NCI-H128 (cell line): ENCODE measurements at regions not wholly inside any gene's neighbourhood (a gene's known extent, or its start where the extent isn't known, plus 50 kb on each side); places are given as distances from the start of the nearest gene placed in this dataset.

ENCODE experiments used
- DNase-seq: peaks from one replicate; lab custom pipeline; 2025; ENCODE audit not compliant: unreplicated experiment; lab: John Stamatoyannopoulos, UW

DNA sequence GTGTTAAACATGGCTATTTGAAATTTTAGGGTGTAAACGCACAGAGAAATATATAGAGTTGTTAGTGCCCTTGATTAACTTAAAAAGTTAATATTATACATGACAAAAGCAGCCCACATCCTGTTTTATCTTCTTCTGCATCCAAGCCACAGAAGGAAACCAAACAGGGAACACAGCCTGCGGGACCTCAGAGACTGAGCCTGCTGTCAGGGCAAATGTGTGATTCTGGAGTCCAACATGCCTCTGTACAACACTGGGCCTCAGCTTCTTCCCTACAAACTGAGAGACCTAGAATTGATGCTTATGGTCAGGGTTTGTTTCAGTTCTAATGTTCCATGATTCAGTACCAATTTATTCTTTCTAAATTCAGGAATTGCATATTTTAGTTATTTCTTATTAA lies 404.7 kb downstream of the FBXO15 start:
- DNase-seq, result no peak

DNA sequence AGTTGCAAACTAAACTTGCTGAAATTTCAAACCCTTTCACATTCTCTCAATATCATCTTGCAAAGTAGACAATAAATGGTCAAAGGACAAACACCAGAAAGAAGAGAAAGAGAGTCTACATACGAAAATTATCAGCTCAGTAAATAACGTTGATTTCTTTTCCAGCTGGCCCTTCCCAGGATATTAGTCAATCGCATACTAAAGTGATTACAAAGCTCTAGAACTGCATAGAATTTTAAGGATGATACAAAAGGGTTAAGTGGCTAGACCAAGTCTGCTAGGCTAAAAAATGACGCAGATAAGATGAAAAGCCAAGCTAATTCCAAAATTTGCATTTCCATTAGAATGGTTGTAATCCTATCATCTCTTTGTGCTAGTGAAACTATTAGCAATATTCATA lies 405.7 kb downstream of the FBXO15 start:
- no peak for DNase-seq

DNA sequence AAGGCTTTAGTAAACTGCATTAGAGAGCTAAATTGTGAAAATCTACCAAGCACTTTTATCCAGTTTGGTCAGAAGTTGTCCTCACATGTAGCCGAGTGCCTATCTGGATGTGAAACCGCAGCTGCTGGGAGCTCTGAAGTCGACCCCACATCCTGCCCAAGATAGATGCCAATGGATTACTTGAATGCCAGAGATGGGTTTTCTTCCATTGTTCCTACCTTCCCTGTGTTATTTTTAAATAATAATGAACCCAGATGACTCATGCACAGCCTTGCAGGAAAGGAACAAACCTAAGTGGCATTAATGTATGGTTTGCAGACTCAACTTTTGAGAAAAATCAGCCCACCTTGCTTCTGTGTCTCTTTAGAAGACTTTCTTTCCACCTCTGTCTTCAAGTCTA lies 408.5 kb downstream of the FBXO15 start:
- no peak for DNase-seq

DNA sequence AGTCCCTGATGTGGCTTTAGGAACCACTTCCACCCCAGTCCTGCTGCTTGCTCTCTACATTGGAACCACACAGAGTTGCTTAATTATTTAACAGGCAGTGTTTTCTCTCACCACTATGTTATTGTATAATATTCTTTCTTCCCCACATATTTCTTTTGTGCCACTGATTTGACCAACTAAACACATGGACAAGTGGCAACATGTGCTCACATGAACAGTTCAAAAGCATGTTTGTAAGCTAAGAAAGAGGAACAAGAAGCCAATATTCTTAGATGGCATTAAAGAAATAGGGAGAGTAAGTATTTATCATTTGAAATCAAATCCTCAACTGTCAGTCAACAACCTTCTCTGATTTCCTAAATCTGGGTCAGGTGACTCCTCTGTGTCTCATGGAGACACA lies 409.6 kb downstream of the FBXO15 start:
- DNase-seq, result no peak

DNA sequence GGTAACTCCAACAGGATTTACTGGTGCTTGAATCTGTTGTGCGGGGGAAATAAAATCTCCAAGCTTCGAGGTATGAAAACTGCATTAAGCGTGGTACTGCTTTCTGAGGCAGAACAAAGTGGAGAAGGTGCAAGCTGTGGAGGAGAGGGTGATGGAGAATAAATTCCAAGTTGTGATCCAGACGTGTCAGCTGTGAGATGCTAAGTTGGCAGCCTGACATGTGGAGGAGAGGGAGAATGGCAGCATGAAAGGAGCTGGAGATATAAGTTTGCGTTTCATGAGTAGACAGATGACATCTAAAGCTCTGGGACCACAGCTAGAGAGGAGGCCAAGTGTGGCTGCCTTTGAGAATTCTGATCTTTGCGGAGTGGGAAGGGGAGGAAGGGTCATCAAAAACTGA lies 411.8 kb downstream of the FBXO15 start:
- no peak for DNase-seq

DNA sequence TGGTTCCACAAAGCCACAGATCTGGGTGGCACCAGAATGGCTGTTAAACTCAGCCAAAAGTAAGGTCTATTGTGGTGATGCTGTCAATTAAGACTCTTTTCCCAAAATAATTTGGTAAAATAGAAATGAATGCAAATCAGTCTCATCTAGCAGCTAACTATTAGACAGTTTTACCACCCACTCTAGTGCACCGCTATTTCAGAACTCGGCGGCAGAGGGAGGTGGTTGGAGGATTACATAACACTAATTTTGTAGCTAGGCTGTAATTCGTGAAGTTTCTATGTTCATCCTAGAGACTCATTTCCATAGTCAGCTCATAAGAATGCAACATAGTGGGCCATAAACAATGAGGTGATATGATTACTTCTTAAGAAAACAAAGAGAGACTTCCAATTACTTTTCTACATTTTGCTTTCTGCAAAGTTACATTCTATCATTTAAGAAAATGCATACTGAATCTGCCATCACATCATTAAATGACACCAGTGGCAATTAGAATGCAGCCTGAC lies 413.8 kb downstream of the FBXO15 start:
- DNase-seq, result no peak

DNA sequence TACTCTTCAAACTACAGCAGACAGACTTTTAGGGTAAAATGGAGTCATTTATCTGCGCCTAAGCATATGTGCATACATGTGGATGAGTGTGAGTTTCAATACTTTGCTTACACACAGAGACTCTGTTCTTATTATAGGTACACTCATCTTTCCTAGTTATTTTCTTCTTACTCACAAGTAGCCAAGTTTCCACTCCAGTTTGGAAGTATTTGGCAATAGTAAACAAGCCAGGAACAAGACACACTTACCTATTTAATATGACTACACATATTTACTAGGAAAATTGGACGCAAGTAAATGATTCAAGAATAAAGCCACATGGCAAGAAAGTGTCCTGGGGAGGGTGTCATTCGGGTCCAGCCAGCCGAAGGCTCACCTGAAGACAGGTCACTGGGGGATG lies 414.3 kb downstream of the FBXO15 start:
- no peak for DNase-seq

DNA sequence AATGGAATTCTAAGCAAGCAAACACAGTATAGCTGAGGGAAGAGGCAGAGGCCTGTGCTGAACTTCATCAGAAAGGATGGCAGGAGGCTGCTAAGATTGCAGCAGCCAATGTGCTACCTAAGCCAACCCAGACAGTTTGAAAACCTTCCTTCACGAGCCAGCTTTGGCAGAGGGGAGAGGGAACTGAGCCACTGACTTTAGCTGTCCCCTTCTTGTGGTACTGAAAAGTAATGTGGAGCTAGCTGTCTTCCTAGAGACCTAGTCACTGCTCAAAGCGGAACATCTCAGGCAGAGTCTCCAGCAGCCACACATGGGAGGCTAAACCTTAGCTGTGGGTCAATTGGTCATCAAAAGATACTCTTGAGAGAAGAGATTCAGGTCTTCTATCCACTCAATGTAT lies 419.0 kb downstream of the FBXO15 start:
- DNase-seq, result no peak

DNA sequence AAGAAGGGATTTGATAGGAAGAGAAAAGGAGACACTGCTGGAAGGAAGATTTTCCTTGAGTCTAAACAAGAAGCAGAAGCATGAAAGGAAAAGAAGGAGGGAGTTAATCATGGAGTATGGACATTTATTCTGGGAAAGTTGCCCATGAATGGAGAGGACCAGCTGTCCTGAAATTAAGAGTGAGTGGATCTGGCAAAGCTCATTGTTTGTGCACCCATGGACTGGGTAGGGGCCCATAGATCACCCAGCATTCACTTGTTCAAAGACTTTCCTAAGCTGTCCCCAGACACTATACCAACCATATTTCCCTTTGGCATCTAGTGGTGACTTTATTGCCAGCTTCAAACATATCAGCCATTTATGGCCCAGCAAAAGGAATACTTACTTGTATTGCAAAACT lies 422.7 kb downstream of the FBXO15 start:
- no peak for DNase-seq

DNA sequence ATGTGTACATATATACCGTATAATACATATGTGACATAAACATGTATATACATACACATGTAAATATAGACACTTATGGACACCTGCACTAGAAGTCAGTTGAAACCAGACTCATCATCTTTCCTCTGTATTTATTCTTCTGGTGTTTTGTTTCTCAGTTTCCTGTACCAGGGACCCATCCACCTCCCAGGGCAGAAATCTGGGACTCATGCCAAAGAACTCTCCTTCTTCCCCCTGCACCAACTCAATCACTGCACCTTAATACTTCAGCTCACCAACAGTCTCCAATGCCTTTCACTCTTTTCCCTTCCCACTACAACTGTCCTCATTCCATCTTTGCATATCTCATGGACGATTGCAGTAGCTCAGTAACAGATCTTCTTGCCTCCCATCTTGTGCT lies 428.0 kb downstream of the FBXO15 start:
- no peak for DNase-seq

DNA sequence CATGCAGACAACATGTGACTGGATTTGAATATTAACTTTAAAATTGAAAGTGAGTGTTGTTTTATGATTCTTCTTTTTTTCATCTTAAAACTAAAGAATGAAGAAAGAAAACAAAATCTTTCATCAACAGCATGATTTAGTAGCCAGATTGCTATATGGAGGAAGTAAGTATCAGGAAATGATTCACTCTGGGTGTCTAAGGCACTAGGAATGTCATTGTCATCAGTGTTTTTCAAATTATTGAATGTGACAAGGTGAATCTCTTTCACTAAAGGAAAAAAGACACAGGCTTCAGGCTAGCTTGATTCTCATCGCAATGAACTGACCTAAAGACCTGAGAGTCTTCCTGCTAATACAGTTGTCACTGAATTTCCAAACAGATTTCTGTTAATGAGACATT lies 430.1 kb downstream of the FBXO15 start:
- DNase-seq, result no peak

DNA sequence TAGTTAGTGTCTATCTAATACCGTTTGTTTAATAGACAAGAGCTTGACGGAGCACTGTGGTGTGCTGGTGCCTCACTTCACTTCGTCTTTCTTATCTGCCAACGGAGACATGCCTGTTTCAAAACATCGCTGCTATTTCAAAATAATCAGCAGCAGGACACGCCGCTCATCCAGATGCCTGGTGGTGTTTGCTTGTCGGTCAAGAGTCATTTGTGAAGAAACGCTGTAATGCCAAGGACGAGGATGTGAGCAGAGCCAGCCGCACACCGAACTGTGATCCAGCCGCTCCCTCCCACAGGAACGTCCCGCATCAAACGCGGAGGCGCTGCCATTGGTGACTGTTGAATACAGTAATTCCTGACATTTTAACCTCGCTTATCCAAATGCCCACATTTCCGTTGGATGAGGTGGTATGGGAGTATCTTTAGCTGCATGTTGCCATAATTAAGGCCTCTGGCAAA lies 432.4 kb downstream of the FBXO15 start:
- no peak for DNase-seq

DNA sequence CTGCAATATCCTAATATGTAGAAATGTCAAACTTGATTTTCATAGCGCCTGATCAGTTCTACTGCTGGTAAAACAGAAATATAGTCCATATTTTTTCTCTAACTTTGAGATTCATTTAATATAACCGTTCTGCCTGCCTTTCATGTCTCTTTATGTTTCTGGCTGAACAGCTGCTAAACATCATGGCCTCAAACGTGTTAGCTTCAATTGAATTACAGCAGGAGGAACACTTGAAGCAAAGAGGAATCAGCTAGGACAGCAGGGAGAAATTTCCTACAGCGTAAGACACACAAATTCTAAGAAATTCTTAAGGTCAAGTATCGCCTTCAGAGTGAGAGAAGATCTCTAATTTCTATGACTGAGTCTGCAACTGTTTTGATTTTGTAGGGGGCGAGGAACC lies 433.2 kb downstream of the FBXO15 start:
- DNase-seq, result no peak

DNA sequence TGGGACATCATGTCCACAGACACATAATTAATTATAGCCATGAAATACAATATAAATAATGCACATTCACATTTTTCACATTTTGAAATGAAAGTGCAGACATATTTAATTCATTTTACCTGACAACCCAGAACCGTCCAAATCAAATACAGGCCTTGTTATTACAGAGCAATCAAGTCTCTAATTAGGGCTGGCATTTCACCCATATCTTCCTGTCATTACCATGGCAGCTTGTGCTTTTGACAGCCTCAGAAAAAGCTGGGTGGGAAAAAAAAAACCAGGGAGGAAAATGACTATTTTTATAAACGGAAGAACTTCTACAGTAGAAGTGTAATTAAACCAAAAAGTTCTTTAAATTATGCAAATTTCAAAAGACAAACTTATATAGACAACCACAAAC lies 436.4 kb downstream of the FBXO15 start:
- no peak for DNase-seq

DNA sequence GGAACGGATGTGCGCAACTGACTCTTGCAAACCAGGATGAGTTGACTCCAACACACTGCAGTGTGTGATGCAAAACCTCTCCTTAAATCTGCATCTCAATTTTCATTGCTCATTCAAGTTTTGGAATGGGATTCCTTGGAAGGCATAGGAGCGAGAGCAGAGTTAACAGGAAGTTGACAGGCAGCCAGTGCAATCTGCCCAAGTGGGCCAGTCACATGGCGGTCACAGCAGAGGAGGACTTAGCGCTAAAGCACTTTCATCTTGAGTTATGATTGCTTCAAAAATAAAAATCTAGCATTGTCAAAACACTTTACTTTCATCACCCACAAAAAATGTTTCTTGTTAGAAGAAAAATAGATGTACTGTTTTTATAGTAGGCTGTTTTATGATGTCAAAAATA lies 439.0 kb downstream of the FBXO15 start:
- no peak for DNase-seq

DNA sequence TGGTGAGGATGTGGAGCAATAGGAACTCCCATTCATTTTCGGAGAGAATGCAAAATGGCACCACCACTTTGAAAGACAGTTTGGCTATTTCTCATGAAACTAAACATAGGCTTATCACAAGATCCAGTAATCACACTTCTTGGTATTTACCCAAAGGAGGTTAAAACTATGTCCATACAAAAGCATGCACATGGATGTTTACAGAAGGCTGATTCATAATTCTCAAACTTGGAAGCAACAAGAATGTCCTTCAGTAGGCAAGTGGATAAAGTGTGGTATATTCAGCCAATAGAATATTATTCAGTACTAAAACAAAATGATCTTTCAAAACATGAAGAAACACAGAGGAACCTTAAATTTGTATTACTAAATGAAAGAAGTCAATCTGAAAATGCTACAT lies 440.6 kb downstream of the FBXO15 start:
- DNase-seq, result no peak

DNA sequence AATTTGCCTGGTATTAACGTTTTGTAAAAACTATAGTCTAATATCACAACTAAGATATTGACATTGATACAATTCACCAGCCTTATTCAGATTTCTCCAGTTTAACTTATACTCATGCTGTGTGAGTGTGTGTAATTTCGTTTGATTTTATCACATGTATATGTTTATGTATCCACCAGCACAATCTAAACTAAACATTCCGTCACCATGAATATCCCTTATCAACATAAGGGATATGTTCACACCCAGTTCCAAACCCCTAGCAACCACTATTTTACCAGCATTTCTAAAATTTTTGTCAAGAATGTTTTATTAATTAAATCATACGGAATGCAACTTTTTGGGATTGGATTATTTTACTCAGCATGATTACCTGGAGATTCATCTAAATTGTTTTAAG lies 450.3 kb downstream of the FBXO15 start:
- DNase-seq, result no peak

DNA sequence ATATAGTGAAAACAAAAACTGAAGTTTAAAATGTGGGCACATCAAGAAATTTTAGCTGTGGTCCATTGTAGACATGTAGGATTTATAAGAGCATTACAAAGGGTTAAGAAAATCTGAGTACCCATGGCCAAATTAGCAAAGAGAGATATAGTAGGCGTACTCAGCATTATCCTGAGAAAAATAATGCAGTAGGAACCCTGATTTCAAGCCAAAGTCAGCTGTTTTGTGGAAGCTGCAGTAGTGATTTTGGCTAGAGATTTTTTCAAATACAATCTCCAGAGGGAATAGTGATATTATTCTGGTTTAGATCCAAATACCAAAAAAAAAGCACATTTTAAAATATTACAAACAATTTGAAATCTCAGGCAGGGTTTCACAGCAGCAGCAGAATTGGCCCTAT lies 450.9 kb downstream of the FBXO15 start:
- DNase-seq, result no peak

DNA sequence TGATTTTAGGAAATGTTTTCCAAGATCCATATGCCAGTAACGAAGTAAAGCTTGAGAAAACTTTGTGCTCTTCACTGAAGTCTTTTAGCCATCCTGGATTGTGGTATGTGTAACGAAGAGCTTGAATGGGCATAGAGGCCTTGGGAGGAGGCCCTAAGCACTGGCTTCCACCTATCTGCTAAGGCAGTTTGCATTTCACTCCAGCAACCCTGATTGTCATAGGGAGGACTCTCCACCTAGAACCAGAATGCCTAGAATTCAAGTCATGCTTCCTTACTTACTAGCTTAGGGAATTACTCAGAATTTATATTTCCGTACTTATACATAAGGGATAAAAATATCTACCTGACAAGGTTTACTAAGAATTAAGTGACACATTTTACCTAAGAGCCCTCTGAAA lies 451.5 kb downstream of the FBXO15 start:
- DNase-seq, result no peak

DNA sequence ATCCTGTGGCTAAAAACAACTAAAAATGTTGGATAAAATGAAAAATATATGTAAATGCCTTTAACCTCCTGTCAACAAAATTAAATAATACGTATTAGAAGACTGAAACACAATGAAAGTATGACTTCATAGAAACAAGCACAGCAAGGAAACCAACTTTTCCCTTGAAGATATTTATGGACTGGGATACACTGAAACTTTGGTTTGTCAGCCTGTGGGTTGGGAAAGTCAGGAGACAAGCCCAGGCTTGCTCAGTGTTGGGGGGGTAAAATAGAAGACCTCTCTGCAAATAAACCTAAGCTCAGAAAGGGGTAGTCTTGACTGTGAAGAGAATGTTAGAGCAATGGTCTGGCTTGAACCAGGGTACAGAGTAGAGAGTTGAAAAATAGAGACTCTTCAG lies 454.5 kb downstream of the FBXO15 start:
- DNase-seq, result no peak

DNA sequence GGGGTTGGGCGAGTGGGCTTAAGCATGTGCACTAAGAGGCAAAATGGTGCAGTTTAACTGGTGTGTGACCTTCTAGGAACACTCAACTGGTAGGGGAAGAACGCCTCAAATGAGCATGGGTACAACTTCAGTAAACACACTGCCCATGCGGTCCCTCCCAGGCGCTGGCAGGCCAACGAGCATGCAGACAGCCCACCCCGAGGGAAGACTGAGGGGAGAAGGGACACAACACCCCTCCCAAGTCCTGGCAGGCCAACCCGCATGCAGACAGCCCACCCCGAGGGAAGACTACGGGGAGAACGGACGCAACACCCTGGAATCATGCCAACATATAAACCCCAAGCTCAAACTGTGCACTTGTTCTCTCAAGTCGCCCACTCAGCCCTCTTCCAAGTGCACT lies 456.0 kb downstream of the FBXO15 start:
- no peak for DNase-seq

DNA sequence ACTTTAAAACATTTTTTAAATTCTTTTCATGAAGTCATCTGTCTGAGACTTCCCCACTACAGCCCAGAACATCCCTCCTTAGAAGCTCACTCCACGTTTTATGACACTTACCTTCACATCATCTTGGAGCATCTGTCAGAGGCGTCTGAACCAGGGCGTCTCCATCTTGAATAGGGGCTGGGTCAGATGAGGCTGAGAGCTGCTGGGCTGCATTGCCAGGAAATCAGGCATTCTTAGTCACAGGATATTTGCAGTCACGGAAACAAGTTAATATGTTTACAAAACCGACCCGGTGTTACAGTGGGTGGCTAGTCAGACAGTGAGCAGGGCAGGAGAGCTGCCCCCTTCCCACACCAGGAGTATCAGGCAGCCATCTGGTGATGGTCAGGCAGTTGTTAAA lies 456.5 kb downstream of the FBXO15 start:
- DNase-seq, result no peak

DNA sequence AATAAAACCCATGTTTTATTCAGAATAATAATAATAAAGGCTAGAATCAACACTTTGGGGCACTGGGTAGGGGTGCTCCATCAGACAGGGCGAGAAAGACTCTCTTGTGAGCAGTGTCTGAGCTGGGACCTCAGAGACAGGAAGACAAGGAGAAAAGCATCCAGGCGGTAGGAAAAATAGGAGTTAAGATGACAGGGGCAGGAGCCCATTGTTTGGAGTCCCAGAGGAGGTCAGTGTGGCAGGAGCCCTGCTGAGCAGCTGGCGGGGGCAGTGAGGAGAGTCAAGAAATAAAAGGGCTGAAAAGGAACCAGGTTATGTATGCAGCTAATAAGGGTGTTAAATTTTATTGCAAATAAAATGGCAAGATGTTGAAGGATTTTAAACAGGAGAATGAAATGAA lies 457.4 kb downstream of the FBXO15 start:
- no peak for DNase-seq
